GM21737 (cell line): ENCODE measurements at regions not wholly inside any gene's neighbourhood (a gene's known extent, or its start where the extent isn't known, plus 50 kb on each side); places are given as distances from the start of the nearest gene placed in this dataset.
"Not testable (repeated sequence)": the region's sequence is repeated elsewhere in the genome, so short reads cannot be mapped to it uniquely, and the experiment has no call there.

Source experiments
- ATAC-seq: cut with Tn5 transposase; IDR thresholded peaks from one replicate; pipeline ENCODE4 v1.9.1; 2021; ENCODE audit warnings: mild to moderate bottlenecking, moderate library complexity; ENCODE audit not compliant: unreplicated experiment

DNA sequence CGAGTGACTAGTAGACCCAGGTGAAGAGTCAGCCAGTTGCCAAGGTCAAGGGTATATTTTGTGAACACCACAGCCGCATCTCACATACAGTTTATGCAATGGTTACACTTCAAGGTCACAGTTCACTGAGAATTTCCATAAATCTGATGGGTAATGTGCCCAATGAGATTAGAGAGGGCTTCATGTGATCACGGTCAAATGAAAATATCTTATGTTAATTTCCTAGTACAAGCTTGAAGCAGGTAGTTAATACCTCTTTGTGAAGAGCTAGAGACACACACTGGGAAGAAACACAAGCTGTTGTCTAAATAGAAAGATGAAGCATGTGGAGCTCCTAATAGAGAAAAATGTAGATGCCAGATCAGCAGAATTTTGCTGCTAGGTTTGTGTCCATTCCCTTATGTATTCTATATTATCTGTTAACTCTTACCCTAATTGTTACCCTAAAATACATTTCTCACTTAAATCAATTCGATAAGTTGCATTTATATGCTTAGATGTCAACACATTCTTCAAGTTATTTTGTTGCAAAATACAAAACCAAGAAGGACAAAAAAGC lies 136.0 kb downstream of the NR2F2 start:
- no peak for ATAC-seq

- ATAC-seq: no peak
These were observed 137.5 kb downstream of the NR2F2 start for GRCh38 chr15:96468036-96468435.

DNA sequence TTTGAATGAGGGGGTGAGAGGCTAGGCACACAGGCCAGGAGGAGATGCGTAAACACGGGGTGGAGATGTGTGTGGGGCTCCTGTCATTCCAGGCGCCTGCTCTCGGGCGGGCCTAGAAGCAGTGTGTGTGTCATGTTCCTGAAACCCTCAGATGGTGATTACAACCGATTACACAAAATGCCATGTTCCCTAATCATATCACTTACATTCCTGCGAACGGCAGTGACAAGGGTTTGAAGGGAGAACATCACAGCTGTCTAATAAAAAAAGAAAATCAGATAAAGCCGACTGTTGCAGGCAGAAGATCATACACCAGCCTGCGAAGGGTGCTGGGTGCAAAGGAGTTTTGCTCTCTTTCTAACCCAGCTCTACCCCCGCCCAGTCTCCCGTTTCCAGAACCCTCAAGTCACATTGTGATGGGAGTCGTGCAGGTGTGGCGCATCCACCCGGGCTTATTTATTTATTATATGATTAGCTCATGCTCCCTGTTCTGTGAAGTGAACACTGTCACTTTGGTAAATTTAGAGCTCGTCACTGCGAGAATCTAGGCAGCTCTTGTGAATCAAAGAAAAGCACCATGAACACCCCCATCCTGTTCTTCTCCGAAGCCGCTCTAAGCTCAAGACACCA lies 140.3 kb downstream of the NR2F2 start:
- ATAC-seq: no peak

DNA sequence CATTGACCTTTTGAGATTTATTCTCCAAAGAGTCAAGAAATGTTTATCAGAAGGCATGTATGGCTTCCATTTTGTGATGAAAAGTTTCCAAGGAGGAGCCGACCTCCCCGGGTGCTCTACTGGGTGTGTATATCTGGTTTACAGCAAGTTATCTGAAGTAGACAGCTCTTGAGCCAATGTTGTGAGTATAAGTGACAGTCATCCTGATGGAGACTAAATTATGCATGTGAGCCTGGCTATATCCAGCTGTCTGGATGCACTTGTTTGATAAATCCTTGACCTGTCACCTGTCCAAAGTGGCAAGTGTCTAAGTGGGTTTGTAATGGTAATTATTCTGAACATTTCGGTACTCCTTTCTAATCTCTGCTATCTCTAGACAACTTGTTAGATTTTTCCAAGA lies 142.2 kb downstream of the NR2F2 start:
- ATAC-seq: no peak

- ATAC-seq: no peak
These were observed 143.1 kb downstream of the NR2F2 start for GRCh38 chr15:96473556-96473955.

DNA sequence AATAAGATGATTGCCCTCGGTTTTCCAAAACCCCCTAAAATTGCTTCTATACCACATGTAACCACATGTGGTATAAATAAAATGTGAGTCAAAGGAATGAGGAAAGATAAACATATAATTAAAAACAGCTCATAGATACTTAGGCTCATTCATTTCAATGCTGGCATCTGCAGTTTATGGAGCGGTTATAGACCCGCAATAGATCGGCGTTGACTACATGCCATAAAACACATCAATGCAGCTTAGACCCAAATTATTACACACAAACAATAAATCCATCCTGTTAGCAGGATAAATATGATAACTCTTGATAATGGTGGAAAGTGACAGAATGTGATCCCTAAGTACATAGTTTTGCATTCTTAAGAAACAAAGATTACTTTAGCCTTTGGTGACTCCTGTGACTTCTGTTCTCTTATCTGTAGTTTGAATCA lies 143.7 kb downstream of the NR2F2 start:
- ATAC-seq: no peak

DNA sequence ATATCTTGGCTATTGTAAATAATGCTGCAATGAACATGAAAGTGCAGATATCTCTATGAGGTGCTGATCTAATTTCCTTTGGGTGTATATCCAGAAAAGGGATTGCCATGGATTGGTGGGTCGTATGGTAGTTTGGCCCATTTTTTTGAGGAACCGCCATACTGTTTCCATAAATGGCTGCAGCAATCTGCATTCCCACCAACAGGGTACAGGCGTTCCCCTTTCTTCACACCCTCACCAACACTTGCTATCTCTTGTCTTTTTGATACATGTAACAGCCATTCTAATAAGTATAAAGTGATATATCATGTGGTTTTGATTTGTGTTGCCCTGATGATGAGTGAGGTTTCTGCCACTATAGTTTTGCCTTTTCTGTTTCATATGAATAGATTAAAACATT lies 146.7 kb downstream of the NR2F2 start:
- no peak for ATAC-seq

- ATAC-seq: not testable (repeated sequence)
These were observed 153.9 kb downstream of the NR2F2 start for GRCh38 chr15:96484412-96484811.

GRCh38 chr15:96484830-96485229 lies 154.3 kb downstream of the NR2F2 start:
- ATAC-seq: no peak

DNA sequence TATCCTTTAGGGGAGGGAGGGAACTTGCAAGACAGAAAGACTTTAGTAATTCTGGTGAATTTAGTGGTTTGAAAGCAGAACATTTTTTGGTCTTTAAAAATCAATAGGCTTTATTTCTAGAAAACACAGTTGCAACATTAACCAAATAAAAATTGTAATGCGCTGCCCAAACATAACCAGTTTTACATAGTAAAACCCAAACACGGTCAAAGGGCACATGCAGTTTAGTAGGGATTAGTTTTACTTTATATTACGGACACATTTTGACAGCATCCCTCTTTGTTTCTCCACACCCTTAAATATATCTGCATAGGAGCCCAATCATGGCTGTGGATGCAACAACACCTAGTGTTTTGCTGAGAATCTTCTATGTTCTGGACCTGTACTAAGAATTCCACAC lies 156.7 kb downstream of the NR2F2 start:
- ATAC-seq: no peak

DNA sequence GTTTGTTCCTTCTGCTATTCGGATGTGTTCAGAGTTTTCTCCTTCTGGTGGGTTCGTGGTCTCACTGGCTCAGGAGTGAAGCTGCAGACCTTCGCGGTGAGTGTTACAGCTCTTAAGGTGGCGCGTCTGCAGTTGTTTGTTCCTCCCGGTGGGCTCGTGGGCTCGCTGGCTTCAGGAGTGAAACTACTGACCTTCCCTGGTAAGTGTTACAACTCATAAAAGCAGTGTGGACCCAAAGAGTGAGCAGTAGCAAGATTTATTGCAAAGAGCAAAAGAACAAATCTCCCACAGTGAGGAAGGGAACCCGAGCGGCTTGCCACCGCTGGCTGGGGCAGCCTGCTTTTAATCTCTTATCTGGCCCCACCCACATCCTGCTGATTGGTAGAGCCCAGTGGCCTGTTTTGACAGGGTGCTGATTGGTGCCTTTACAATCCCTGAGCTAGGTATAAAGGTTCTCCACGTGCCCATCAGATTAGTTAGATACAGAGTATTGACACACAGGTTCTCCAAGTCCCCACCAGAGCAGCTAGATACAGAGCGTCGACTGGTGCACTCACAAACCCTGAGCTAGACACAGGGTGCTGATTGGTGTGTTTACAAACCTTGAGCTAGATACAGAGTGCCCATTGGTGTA lies 160.7 kb downstream of the NR2F2 start:
- ATAC-seq: not testable (repeated sequence)

GRCh38 chr15:96491700-96492644 lies 161.5 kb downstream of the NR2F2 start:
- not testable (repeated sequence) for ATAC-seq

- ATAC-seq: no peak
These were observed 164.0 kb downstream of the NR2F2 start for GRCh38 chr15:96494505-96494904.

GRCh38 chr15:96495386-96495785 lies 164.9 kb downstream of the NR2F2 start:
- ATAC-seq: no peak

- ATAC-seq: no peak
These were observed 167.5 kb downstream of the NR2F2 start for GRCh38 chr15:96497951-96498350.

DNA sequence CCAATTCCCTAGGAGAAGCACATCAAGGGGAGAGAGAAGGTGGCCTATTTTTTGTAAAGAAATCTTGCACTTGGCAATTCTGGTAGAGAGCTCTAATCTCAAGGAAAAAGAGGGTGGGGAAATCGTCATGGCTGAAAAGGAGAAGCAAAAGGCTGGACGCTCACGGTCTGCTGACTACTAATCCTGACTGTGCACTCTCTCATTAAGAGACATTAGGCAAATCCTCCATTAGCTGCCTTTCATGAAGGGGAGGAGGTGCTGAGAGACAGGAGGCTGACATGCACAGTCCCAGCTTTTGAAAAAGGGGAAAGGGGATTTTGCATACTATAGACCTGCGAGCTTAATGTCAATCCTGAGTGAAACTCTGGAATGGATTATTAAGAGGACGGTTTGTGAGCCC lies 170.0 kb downstream of the NR2F2 start:
- ATAC-seq: no peak

GRCh38 chr15:96501362-96501761 lies 170.9 kb downstream of the NR2F2 start:
- ATAC-seq: no peak

- ATAC-seq: no peak
These were observed 171.7 kb downstream of the NR2F2 start for GRCh38 chr15:96502196-96502595.

- no peak for ATAC-seq
These were observed 172.8 kb downstream of the NR2F2 start for GRCh38 chr15:96503276-96503675.

- ATAC-seq: no peak
These were observed 173.9 kb downstream of the NR2F2 start for GRCh38 chr15:96504371-96504770.

- ATAC-seq: no peak
These were observed 174.5 kb downstream of the NR2F2 start for GRCh38 chr15:96505014-96505413.
